ENCODE measurements at regions not wholly inside any gene's neighbourhood (a gene's known extent, or its start where the extent isn't known, plus 50 kb on each side); places are given as distances from the start of the nearest gene placed in this dataset.

DNA sequence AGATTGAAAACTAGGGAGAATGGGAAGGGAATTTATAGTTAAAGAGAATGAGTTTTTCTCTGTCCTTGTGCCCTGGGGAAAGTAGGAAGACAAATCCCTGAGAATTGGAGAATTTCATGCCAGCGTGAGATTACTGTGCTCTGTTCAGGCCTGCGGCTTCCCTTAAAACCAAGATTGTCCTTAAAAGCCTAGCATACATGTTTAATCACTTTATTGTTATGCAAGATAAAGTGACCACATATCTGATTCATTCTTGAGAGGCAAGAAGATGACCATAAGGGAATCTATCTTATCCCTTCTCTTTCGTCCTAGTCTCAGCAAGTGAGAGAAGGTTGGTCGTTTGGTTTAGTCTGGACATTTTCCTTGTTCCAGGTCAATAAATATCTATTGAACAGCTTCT lies 75.9 kb downstream of the ADCYAP1 start:
- DNase-seq (ENCODE audit: low spot score): no peak
- TF ChIP-seq, protein P1, sequence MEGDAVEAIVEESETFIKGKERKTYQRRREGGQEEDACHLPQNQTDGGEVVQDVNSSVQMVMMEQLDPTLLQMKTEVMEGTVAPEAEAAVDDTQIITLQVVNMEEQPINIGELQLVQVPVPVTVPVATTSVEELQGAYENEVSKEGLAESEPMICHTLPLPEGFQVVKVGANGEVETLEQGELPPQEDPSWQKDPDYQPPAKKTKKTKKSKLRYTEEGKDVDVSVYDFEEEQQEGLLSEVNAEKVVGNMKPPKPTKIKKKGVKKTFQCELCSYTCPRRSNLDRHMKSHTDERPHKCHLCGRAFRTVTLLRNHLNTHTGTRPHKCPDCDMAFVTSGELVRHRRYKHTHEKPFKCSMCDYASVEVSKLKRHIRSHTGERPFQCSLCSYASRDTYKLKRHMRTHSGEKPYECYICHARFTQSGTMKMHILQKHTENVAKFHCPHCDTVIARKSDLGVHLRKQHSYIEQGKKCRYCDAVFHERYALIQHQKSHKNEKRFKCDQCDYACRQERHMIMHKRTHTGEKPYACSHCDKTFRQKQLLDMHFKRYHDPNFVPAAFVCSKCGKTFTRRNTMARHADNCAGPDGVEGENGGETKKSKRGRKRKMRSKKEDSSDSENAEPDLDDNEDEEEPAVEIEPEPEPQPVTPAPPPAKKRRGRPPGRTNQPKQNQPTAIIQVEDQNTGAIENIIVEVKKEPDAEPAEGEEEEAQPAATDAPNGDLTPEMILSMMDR (IDR thresholded peaks at IDR 0.05): no peak
- Histone ChIP-seq H3K27ac (no peak overlapping the region), H3K4me3 (no peak overlapping the region)

DNA sequence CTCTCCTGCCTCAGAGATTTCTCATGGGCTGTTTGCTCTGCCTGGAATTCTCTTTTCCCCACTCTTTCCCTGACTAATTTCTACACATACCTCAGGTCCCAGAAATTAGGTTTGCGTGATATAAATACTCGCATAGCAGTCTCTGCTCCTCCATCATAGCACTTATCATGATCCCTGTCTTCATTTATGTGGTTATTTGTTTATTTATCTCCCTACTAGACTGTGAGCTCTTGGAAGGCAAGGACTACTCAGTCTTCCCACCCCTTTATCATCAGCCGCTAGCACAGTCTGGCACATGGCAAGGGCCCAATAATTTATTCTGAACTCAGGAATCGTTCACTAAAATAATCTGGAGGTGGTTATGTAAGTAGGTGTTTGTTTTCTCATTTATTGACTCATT lies 79.3 kb downstream of the ADCYAP1 start:
- H3K4me3 ChIP-seq: no peak overlapping the region
- no peak for DNase-seq (ENCODE audit: low spot score)
- TF ChIP-seq, protein P1 (IDR thresholded peaks at IDR 0.05): no peak

DNA sequence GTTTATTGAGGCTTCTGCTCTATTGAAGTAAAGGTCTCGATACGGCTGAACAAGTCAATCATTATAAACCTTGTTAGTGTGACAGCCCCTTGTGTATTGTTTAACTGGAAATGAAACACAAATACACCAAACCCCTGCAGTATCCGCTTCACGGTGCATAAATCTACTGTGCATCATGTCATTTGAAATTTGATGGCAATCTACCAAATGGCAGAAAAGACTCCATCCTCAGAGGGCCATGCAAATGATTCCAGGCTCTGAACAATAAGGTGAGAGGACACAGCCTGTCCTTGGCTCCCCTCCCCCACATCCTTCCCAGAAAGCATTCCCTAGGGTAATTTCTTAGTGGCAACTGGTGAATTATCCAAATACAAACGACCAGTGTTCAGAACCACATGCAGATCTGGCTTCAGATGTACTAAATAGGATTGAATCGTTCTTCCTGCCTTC lies 80.6 kb downstream of the ADCYAP1 start:
- no peak for DNase-seq (ENCODE audit: low spot score)
- no peak overlapping the region for H3K4me3 ChIP-seq
- H3K27ac ChIP-seq: no peak overlapping the region
- TF ChIP-seq, protein P1 (IDR thresholded peaks at IDR 0.05): no peak

More for the DNA sequence above, 79.3 kb downstream of the ADCYAP1 start:
- H3K27ac ChIP-seq: no peak overlapping the region

DNA sequence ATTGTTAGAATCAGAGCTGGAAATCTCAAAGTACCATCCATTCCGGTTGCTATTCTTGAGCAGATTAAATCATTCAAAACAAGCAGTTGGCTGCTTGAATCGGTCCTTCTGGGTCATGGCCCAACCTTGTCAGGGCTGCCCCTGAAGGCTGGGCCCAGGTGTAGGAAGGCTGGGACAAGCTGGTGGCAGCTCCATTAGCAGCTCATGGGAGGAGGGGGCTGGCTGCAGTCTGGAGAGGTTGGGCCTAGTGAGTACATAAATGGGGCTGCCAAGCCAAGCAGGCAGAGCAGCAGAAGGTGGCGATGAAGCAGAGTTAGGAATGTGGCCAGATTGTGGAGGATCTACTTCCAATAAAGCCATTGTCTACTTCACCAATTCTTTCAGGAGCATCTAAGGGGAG lies 81.4 kb downstream of the ADCYAP1 start:
- no peak overlapping the region for H3K27ac ChIP-seq
- no peak for DNase-seq (ENCODE audit: low spot score)

DNA sequence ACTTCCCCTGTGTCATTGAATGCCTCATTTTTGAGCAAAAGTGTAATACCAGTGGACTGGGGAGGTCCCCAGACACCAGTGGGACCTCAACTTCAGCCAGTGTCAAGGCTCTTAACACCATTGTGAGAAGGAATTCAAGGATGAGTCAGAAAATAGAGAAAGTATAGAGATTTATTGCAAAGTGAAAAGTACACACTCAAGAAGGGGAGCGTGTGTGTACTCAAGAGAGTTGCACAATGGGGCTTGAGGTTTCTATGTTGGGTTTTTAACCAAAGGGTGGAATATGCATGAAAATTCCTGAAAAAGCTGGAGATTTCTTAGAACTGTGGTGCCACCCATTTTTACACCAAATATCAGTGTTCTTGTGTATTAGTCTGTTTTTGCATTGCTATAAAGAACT lies 81.9 kb downstream of the ADCYAP1 start:
- Histone ChIP-seq H3K27ac (no peak overlapping the region), H3K4me3 (no peak overlapping the region)
- TF ChIP-seq, protein P1 (IDR thresholded peaks at IDR 0.05): no peak
- no peak for DNase-seq (ENCODE audit: low spot score)

More for the DNA sequence above, 81.4 kb downstream of the ADCYAP1 start:
- no peak overlapping the region for H3K4me3 ChIP-seq
- TF ChIP-seq, protein P1 (IDR thresholded peaks at IDR 0.05): no peak

DNA sequence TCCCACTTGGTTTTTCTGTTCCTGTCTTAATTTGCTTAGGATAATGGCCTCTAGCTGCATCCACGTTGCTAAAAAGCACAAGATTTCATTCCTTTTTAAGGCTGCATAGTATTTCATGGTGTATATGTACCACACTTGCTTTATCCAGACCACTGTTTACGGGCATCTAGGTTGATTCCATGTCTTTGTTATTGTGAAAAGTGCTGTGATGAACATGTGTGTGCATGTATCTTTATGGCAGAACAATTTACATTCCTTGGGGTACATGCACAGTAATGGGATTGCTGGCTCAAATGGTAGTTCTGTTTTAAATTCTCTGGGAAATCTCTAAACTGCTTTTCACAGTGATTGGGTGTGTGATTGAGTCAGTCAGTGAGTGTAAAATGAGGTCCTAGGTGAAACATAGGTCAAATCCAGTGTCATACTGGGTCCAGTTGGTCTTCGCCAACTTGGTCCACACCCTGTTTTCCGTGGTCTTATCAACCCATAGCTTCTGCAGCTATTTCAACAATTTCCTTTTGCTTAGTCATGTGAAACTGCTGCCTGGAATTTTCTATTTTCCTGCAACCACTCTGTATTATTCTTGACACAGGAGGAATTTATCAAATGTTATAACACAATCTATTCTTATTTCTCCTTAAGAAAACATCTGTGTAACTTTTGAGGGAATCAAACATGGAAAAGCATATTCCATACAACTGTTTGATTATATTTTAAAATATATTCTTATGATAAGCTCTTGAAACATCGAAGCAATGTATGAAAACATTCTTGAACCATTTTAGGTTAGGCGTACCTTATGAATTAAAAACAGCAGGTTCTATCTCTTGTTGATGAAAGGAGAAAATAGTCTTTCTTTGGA lies 82.9 kb downstream of the ADCYAP1 start:
- H3K27ac ChIP-seq: peak overlapping the region; percentile 35 to 44
- TF ChIP-seq, protein P1 (IDR thresholded peaks at IDR 0.05): no peak
- DNase-seq (ENCODE audit: low spot score): no peak
- H3K4me3 ChIP-seq: no peak overlapping the region

DNA sequence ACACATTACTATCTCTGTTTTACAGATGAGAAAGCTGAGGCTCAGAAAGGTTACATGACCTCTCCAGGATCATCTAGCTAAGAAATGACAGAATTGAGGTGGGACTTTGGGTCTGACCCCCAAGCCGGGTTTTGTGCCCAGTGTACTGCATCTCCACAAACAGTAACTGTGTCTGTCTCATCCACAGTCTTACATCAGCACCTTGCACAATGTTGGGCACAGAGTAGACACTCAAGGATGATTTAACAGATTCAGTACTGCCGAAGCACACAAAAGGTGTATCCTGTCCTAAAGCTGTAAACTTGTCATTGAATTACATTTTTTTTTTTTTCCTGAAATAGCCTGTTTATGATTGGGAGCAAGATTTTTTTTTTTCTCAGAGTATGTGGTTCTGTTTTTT lies 84.8 kb downstream of the ADCYAP1 start:
- TF ChIP-seq, protein P1 (IDR thresholded peaks at IDR 0.05): no peak
- no peak overlapping the region for H3K27ac ChIP-seq
- no peak overlapping the region for H3K4me3 ChIP-seq
- DNase-seq (ENCODE audit: low spot score): no peak
